ENCODE measurements at regions not wholly inside any gene's neighbourhood (a gene's known extent, or its start where the extent isn't known, plus 50 kb on each side); places are given as distances from the start of the nearest gene placed in this dataset.

DNA sequence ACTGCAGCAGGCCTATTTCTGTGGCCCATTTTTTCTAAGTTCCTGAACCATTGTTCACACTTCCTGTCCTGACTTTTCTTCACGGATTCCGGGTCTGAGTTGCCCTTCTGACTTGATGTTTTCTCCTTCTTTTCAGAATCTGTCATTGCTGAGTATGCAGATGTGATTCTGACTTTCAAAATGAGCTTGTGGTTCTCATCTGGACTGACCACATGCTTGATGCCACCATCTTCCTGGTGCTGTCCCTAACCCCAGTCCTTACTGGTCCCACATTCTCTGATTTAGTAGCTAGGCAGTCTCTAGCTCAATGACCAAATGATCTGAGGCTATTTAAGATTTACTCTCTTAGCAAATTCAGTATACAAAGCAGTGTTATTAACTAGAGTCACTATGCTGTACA is 822.3 kb upstream of the TENM3 start:
- TF ChIP-seq, protein P1, sequence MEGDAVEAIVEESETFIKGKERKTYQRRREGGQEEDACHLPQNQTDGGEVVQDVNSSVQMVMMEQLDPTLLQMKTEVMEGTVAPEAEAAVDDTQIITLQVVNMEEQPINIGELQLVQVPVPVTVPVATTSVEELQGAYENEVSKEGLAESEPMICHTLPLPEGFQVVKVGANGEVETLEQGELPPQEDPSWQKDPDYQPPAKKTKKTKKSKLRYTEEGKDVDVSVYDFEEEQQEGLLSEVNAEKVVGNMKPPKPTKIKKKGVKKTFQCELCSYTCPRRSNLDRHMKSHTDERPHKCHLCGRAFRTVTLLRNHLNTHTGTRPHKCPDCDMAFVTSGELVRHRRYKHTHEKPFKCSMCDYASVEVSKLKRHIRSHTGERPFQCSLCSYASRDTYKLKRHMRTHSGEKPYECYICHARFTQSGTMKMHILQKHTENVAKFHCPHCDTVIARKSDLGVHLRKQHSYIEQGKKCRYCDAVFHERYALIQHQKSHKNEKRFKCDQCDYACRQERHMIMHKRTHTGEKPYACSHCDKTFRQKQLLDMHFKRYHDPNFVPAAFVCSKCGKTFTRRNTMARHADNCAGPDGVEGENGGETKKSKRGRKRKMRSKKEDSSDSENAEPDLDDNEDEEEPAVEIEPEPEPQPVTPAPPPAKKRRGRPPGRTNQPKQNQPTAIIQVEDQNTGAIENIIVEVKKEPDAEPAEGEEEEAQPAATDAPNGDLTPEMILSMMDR (IDR thresholded peaks at IDR 0.05): no peak
- no peak for TF ChIP-seq POLR2A (IDR thresholded peaks at IDR 0.05)
